T-helper 2 cell treated with Interferon-gamma antibody and Interleukin-4, amounts not matched to agents 5 μg/mL and 100 μg/mL, for 36 hours (primary cell): ENCODE measurements at regions not wholly inside any gene's neighbourhood (a gene's known extent, or its start where the extent isn't known, plus 50 kb on each side); places are given as distances from the start of the nearest gene placed in this dataset.
"Not testable (repeated sequence)": the region's sequence is repeated elsewhere in the genome, so short reads cannot be mapped to it uniquely, and the experiment has no call there.

Experiments used
- DNase-seq: peaks from one replicate; pipeline ENCODE4 v3.0.0; 2021; ENCODE audit warnings: low spot score
- H3K27ac Mint-ChIP-seq: one replicate; pipeline ENCODE4 v1.8.0; 2021; ENCODE audit warnings: mild to moderate bottlenecking, mixed read lengths
- H3K27me3 Mint-ChIP-seq: one replicate; pipeline ENCODE4 v1.8.0; 2021; ENCODE audit warnings: low read depth, mixed read lengths
- H3K36me3 Mint-ChIP-seq: one replicate; pipeline ENCODE4 v1.8.0; 2021; ENCODE audit warnings: low read depth, mixed read lengths
- H3K4me1 Mint-ChIP-seq: one replicate; pipeline ENCODE4 v1.8.0; 2021; ENCODE audit warnings: low read depth, mixed read lengths
- H3K4me3 Mint-ChIP-seq: one replicate; pipeline ENCODE4 v1.8.0; 2022; ENCODE audit warnings: mild to moderate bottlenecking, moderate library complexity, mixed read lengths
- H3K9me3 Mint-ChIP-seq: one replicate; pipeline ENCODE4 v1.8.0; 2021; ENCODE audit warnings: mixed read lengths

DNA sequence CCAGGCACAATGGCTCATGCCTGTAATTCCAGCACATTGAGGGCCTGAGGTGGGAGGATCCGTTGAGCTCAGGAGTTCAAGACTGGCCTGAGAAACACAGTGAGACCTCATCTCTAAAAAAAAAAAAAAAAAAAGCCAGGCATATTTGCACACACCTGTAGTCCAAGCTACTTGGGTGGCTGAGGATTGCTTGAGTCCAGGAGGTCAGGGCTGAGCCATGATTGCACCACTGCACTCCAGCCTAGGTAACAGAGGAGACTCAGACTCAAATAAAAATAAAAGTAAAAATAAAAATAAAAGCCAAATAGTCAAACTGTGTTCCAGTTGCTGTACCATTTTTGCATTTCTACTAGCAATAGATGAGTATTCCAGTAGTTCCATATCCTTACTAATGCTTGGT lies 616.0 kb downstream of the KIF4B start:
- no peak overlapping the region for H3K4me3 Mint-ChIP-seq
- no peaks in the 10 kb centered on the region for H3K9me3 Mint-ChIP-seq
- no peaks in the 10 kb centered on the region for H3K27me3 Mint-ChIP-seq
- DNase-seq: no peak
- H3K27ac Mint-ChIP-seq: no peak overlapping the region
- H3K4me1 Mint-ChIP-seq: no peaks in the 10 kb centered on the region
- no peaks in the 10 kb centered on the region for H3K36me3 Mint-ChIP-seq

GRCh38 chr5:155631116-155631515 lies 617.6 kb downstream of the KIF4B start:
- Mint-ChIP-seq H3K36me3 (no peaks in the 10 kb centered on the region), H3K4me3 (no peak overlapping the region), H3K9me3 (no peaks in the 10 kb centered on the region), H3K4me1 (no peaks in the 10 kb centered on the region), H3K27me3 (no peaks in the 10 kb centered on the region), H3K27ac (no peak overlapping the region)
- DNase-seq: no peak

DNA sequence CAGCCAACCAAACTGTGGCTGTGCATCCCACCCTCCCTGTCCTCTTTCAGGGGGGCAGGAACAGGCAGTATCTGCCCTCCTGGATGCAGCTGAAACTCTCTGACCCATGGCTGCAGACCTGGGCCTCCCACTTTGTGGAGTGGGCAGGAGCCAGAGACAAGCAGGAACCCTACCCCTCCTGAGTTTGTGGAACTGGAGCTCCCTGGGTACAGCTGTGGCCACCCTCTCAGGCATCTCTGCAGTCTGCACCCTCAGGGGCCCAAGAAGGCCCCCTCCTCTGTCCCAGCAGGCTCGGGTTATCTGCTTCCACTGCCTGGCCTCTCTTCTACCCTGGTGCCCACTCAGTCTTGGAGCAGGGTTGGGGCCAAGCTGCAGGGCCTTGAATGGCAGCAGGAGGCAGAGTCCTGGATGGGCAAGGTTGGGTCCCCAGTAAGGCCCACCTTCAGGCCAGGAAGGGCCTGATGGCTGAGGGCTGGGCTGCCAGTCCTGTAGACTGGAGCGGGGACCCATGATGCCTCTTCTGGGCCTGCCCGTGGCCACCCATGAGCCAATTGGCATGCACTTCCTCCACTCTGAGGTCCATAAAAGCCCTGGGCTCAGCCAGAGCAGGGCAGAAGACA lies 619.9 kb downstream of the KIF4B start:
- no peak for DNase-seq
- no peaks in the 10 kb centered on the region for H3K9me3 Mint-ChIP-seq
- H3K27me3 Mint-ChIP-seq: no peaks in the 10 kb centered on the region
- H3K27ac Mint-ChIP-seq: no peak overlapping the region
- no peaks in the 10 kb centered on the region for H3K36me3 Mint-ChIP-seq
- no peak overlapping the region for H3K4me3 Mint-ChIP-seq
- H3K4me1 Mint-ChIP-seq: no peaks in the 10 kb centered on the region

GRCh38 chr5:155649666-155650065 lies 636.1 kb downstream of the KIF4B start:
- Mint-ChIP-seq H3K36me3 (no peaks in the 10 kb centered on the region), H3K27me3 (no peaks in the 10 kb centered on the region), H3K9me3 (no peaks in the 10 kb centered on the region), H3K4me3 (no peak overlapping the region), H3K27ac (no peak overlapping the region), H3K4me1 (no peaks in the 10 kb centered on the region)
- no peak for DNase-seq

DNA sequence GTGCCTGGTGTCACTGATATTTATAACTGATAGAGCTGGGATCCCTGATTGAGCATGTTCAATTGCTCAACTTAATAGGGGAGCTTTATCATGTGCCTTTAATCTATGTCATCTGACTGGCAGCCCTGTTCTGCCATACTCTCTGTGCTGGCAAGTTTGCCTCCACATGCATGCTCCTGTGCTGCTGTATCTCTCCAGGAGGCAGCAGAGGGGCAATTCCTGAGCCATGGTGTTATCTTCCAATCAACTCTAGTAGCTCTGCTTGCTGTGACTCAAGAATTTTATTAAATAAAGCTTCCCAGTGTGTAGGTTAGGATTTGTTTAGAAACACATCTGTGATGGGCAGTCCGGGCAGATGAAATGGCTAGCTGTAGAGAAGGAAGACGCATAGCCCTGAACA lies 642.0 kb downstream of the KIF4B start:
- H3K36me3 Mint-ChIP-seq: no peaks in the 10 kb centered on the region
- H3K27ac Mint-ChIP-seq: no peak overlapping the region
- no peaks in the 10 kb centered on the region for H3K27me3 Mint-ChIP-seq
- H3K4me3 Mint-ChIP-seq: no peak overlapping the region
- H3K4me1 Mint-ChIP-seq: no peaks in the 10 kb centered on the region
- no peaks in the 10 kb centered on the region for H3K9me3 Mint-ChIP-seq
- DNase-seq: no peak

DNA sequence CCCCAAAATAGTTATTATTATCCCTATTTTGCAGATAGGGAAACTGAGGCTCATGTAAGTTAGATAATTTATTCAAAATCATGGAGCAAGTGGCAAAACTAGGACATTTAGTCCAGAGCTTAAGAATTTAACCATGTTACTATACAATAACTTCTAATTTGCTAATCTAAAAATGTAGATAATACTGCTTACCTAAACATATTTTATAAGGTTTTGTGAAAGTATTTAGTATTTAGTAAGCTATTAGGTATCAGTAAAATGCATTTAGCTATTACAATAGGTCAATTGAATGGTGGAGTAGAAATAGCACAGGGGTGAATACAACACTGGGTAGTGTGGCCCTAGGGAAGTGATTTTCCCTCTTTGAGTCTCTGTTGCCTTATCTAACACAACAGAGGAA lies 648.3 kb downstream of the KIF4B start:
- H3K27ac Mint-ChIP-seq: no peak overlapping the region
- H3K4me3 Mint-ChIP-seq: no peak overlapping the region
- no peak for DNase-seq
- no peaks in the 10 kb centered on the region for H3K9me3 Mint-ChIP-seq
- H3K4me1 Mint-ChIP-seq: no peaks in the 10 kb centered on the region
- no peaks in the 10 kb centered on the region for H3K27me3 Mint-ChIP-seq
- no peaks in the 10 kb centered on the region for H3K36me3 Mint-ChIP-seq

DNA sequence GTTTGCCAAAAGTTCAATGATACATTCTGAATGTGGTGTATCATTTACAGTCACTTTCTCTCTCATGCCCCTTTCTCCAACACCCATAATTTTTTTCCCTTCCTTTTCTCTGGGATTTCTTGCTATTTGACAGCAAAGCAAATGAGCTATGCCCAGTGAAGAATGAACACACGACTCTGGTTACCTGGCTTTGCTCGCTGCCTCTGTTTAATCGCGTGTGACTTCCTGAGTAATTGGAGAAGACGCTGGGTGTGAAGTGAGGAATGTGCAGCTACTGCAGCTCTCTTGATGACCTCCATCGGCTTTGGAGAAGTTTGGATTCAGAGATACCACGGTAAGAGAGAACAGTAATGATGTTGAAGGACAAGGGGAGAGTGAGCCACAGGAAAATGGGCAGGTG lies 651.8 kb downstream of the KIF4B start:
- Mint-ChIP-seq H3K4me1 (no peaks in the 10 kb centered on the region), H3K27me3 (no peaks in the 10 kb centered on the region), H3K36me3 (no peaks in the 10 kb centered on the region), H3K4me3 (no peak overlapping the region), H3K9me3 (no peaks in the 10 kb centered on the region), H3K27ac (no peak overlapping the region)
- DNase-seq: no peak

DNA sequence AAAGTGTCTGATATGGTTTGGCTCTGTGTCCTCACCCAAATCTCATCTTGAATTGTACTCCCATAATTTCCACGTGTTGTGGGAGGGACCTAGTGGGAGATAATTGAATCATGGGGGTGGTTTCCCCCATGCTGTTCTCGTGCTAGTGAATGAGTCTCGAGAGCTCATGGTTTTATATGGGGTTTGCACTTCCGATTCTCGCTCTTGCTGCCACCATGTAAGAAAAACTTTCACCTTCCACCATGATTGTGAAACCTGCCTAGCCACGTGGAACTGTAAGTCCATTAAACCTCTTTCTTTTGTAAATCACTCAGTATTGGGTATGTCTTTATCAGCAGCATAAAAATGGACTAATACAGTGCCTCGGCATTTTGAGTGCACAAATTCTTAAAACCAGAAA lies 655.0 kb upstream of the SGCD start:
- not testable (repeated sequence) for H3K27ac Mint-ChIP-seq, H3K36me3 Mint-ChIP-seq, H3K27me3 Mint-ChIP-seq, DNase-seq, H3K9me3 Mint-ChIP-seq, H3K4me3 Mint-ChIP-seq, H3K4me1 Mint-ChIP-seq

DNA sequence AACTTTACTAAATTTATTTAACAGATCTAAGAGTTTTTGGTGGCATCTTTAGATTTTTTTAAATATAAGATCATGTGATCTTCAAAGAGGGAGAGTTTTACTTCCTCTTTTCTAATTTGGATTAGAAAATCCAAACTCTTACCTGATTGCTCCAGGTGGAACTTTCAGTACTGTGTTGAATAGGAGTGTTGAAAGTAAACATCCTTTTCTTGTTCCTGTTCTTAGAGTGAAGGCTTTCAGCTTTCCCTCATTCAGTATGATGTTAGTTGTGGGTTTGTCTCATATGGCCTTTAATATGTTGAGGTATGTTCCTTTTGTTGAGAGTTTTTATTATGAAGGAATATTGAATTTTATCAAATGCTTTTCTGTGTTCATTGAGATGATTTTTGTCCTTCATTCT lies 650.0 kb upstream of the SGCD start:
- Mint-ChIP-seq H3K9me3 (no peaks in the 10 kb centered on the region), H3K27me3 (no peaks in the 10 kb centered on the region), H3K27ac (no peak overlapping the region), H3K4me3 (no peak overlapping the region), H3K4me1 (no peaks in the 10 kb centered on the region), H3K36me3 (no peaks in the 10 kb centered on the region)
- no peak for DNase-seq

DNA sequence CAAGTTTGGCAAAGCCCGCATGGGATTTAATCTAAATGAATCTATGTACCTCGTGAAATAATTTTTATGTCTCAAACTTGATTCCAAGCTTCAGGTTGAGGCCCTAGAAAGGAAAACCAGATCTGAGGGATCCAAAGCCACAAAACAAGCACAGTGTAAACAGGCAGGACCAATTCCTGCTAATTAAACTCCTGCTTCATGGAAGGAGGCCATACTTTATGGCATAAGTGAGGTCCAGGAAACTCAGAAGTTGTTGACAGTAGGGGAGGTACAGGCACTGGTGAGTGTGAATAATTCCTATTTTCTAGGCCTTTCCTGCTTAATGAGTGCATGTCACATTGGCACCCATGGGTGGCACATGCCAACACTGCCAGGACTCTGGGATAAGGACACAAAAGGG lies 648.6 kb upstream of the SGCD start:
- H3K4me1 Mint-ChIP-seq: no peaks in the 10 kb centered on the region

GRCh38 chr5:155679530-155679929 lies 647.4 kb upstream of the SGCD start:
- no peaks in the 10 kb centered on the region for H3K9me3 Mint-ChIP-seq
- no peaks in the 10 kb centered on the region for H3K4me1 Mint-ChIP-seq
- DNase-seq: no peak
- no peak overlapping the region for H3K27ac Mint-ChIP-seq
- H3K27me3 Mint-ChIP-seq: no peaks in the 10 kb centered on the region
- no peaks in the 10 kb centered on the region for H3K36me3 Mint-ChIP-seq
- H3K4me3 Mint-ChIP-seq: no peak overlapping the region

More for the DNA sequence above, 648.6 kb upstream of the SGCD start:
- Mint-ChIP-seq H3K4me3 (no peak overlapping the region), H3K36me3 (no peaks in the 10 kb centered on the region), H3K9me3 (no peaks in the 10 kb centered on the region), H3K27ac (no peak overlapping the region), H3K27me3 (no peaks in the 10 kb centered on the region)
- DNase-seq: no peak

- no peak for DNase-seq
- H3K9me3 Mint-ChIP-seq: no peaks in the 10 kb centered on the region
- no peak overlapping the region for H3K4me3 Mint-ChIP-seq
- H3K27ac Mint-ChIP-seq: no peak overlapping the region
- no peaks in the 10 kb centered on the region for H3K36me3 Mint-ChIP-seq
- no peaks in the 10 kb centered on the region for H3K4me1 Mint-ChIP-seq
- no peaks in the 10 kb centered on the region for H3K27me3 Mint-ChIP-seq
These were observed 642.5 kb upstream of the SGCD start for GRCh38 chr5:155684417-155684816.

DNA sequence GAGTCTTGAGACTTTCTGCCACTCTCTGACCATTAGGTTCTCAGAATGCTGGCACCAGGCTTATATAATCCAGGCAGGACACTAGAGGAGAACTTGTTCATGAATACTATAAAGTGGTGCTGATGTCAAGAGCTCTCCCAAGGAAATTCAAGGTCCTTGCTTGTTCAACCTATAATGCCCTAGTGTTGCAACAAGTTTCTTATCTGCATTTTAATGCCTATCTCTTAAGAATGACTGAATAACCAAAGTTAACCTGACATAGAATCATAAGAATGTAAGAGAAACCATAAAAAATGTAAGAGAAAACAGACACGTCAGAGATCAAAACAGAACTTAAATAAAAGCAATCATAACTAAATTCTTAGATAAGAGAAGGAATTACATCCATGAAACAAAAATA lies 640.8 kb upstream of the SGCD start:
- H3K27me3 Mint-ChIP-seq: no peaks in the 10 kb centered on the region
- H3K36me3 Mint-ChIP-seq: no peaks in the 10 kb centered on the region
- H3K4me1 Mint-ChIP-seq: no peaks in the 10 kb centered on the region
- no peak overlapping the region for H3K4me3 Mint-ChIP-seq
- no peak for DNase-seq
- H3K27ac Mint-ChIP-seq: no peak overlapping the region
- no peaks in the 10 kb centered on the region for H3K9me3 Mint-ChIP-seq

DNA sequence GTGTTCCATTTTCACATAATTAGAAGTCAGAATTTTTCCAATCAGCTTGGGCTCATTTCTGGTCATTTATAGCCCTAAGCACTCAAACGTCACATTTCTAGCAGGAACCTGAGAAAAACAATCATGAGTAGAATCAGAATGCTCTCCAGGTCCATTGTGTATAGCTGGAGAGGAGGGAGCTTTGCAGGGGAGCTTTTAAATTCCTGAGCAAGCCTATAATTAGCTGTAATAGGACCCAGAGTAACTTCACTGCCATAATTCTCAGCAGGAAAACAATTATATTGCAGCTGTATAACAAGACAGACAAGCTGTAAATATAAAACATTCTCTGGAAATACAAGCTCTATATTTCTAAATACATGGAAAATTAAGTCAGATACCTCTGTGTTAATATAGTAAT lies 637.6 kb upstream of the SGCD start:
- no peak for DNase-seq
- no peak overlapping the region for H3K27ac Mint-ChIP-seq
- no peaks in the 10 kb centered on the region for H3K27me3 Mint-ChIP-seq
- no peak overlapping the region for H3K4me3 Mint-ChIP-seq
- no peaks in the 10 kb centered on the region for H3K36me3 Mint-ChIP-seq
- H3K4me1 Mint-ChIP-seq: no peaks in the 10 kb centered on the region
- H3K9me3 Mint-ChIP-seq: no peaks in the 10 kb centered on the region

DNA sequence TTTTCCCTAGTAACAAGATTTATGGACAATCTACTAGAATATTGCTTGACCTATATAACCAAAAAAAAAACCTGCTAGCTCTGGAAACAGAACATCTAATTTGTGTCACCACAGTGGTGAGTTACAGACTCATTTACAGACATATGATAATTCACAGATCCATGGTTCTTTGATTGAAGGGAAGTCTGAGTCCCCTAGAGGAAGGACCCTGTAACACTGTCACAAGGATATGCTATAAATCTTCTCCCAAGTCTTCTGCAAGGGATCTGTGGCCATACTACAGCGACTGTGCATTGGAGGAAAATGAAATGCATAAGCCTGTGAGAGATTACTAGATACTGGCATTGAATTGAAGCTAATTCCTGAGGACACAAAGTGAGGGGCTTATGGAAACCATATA lies 630.6 kb upstream of the SGCD start:
- Mint-ChIP-seq H3K4me1 (no peaks in the 10 kb centered on the region), H3K27ac (no peak overlapping the region), H3K36me3 (no peaks in the 10 kb centered on the region), H3K9me3 (no peaks in the 10 kb centered on the region), H3K4me3 (no peak overlapping the region), H3K27me3 (no peaks in the 10 kb centered on the region)
- no peak for DNase-seq
